ENCODE measurements at regions not wholly inside any gene's neighbourhood (a gene's known extent, or its start where the extent isn't known, plus 50 kb on each side); places are given as distances from the start of the nearest gene placed in this dataset.
"Not testable (repeated sequence)": the region's sequence is repeated elsewhere in the genome, so short reads cannot be mapped to it uniquely, and the experiment has no call there.

GRCh38 chr3:102374863-102375634 is 59.8 kb upstream of the ZPLD1 start:
- H3K27ac Mint-ChIP-seq, result no peak overlapping the region
- no peak overlapping the region for H3K4me3 Mint-ChIP-seq
- H3K9me3 Mint-ChIP-seq, result no peaks in the 10 kb centered on the region
- no peaks in the 10 kb centered on the region for H3K36me3 Mint-ChIP-seq (ENCODE audit: low read depth)
- no peaks in the 10 kb centered on the region for H3K4me1 Mint-ChIP-seq (ENCODE audit: low read depth)
- no peak for DNase-seq (ENCODE audit: low spot score)
- no peaks in the 10 kb centered on the region for H3K27me3 Mint-ChIP-seq (ENCODE audit: low read depth)

GRCh38 chr3:102378216-102378615 is 56.6 kb upstream of the ZPLD1 start:
- H3K9me3 Mint-ChIP-seq, result no peaks in the 10 kb centered on the region
- H3K4me1 Mint-ChIP-seq (ENCODE audit: low read depth), result no peaks in the 10 kb centered on the region
- no peaks in the 10 kb centered on the region for H3K36me3 Mint-ChIP-seq (ENCODE audit: low read depth)
- H3K4me3 Mint-ChIP-seq, result no peak overlapping the region
- H3K27me3 Mint-ChIP-seq (ENCODE audit: low read depth), result no peaks in the 10 kb centered on the region
- no peak overlapping the region for H3K27ac Mint-ChIP-seq
- DNase-seq (ENCODE audit: low spot score), result no peak

- H3K4me1 Mint-ChIP-seq (ENCODE audit: low read depth); DNase-seq (ENCODE audit: low spot score); H3K27ac Mint-ChIP-seq; H3K36me3 Mint-ChIP-seq (ENCODE audit: low read depth); H3K4me3 Mint-ChIP-seq; H3K9me3 Mint-ChIP-seq; H3K27me3 Mint-ChIP-seq (ENCODE audit: low read depth): not testable (repeated sequence)
Observed at GRCh38 chr3:102382201-102382600, 52.6 kb upstream of the ZPLD1 start.
